Neural cell (in vitro differentiated cells): ENCODE measurements at regions not wholly inside any gene's neighbourhood (a gene's known extent, or its start where the extent isn't known, plus 50 kb on each side); places are given as distances from the start of the nearest gene placed in this dataset.

Source experiments
- H2AFZ ChIP-seq: fragments of 200-600, 300-800 bp; sonication (generic), shearing (Covaris generic); 2 replicates; pipeline ENCODE4 v1.6.0; 2014; ENCODE audit warnings: low read depth, mild to moderate bottlenecking, antibody characterized with exemption, low read length, moderate library complexity
- H3F3A ChIP-seq: fragments of 200-600 bp; shearing (Covaris generic); 2 replicates; pipeline ENCODE4 v1.6.1; 2016; ENCODE audit warnings: mild to moderate bottlenecking, moderate library complexity, mixed read lengths, antibody characterized with exemption, low read length; ENCODE audit not compliant: insufficient read depth, poor library complexity, severe bottlenecking
- H3K27ac ChIP-seq: fragments of 200-600, 300-800 bp; sonication (generic), shearing (Covaris generic); 2 replicates; pipeline ENCODE4 v1.5.1; 2014; ENCODE audit warnings: mild to moderate bottlenecking, low read length, moderate library complexity
- H3K27me3 ChIP-seq: fragments of 300-800, 200-600 bp; sonication (generic), shearing (Covaris generic); 2 replicates; pipeline ENCODE4 v1.6.0; 2014; ENCODE audit warnings: mild to moderate bottlenecking, low read depth, low read length, moderate library complexity; ENCODE audit not compliant: insufficient read depth
- H3K36me3 ChIP-seq: fragments of 300-800, 200-600 bp; sonication (generic), shearing (Covaris generic); 2 replicates; pipeline ENCODE4 v1.5.1; 2014; ENCODE audit warnings: mild to moderate bottlenecking, antibody characterized with exemption, low read length, moderate library complexity; ENCODE audit not compliant: insufficient read depth
- H3K4me2 ChIP-seq: fragments of 300-800, 200-600 bp; sonication (generic), shearing (Covaris generic); 2 replicates; pipeline ENCODE4 v1.6.0; 2014; ENCODE audit warnings: mild to moderate bottlenecking, low read length
- H3K4me3 ChIP-seq: fragments of 300-800, 200-600 bp; sonication (generic), shearing (Covaris generic); 2 replicates; pipeline ENCODE4 v1.5.1; 2014; ENCODE audit warnings: mild to moderate bottlenecking, low read length, moderate library complexity
- H3K79me2 ChIP-seq: fragments of 200-600 bp; shearing (Covaris generic); replicated peaks from 2 replicates; pipeline ENCODE4 v1.6.0; 2014; ENCODE audit warnings: mild to moderate bottlenecking, low read length, moderate library complexity; ENCODE audit not compliant: insufficient read depth
- H3K9ac ChIP-seq: fragments of 300-800, 200-600 bp; sonication (generic), shearing (Covaris generic); 2 replicates; pipeline ENCODE4 v1.6.1; 2016; ENCODE audit warnings: mild to moderate bottlenecking, low read length, mixed read lengths
- H3K9me2 ChIP-seq: fragments of 200-600 bp; shearing (Covaris generic); 2 replicates; pipeline ENCODE4 v1.6.1; 2016; ENCODE audit warnings: mild to moderate bottlenecking, low read length, mixed read lengths; ENCODE audit not compliant: insufficient read depth
- H3K9me3 ChIP-seq: fragments of 200-600, 300-800 bp; sonication (generic), shearing (Covaris generic); 2 replicates; pipeline ENCODE4 v1.6.1; 2016; ENCODE audit warnings: mild to moderate bottlenecking, mixed run types, low read length, moderate library complexity, mixed read lengths
- H4K20me1 ChIP-seq: fragments of 200-600 bp; shearing (Covaris generic); 2 replicates; pipeline ENCODE4 v1.6.1; 2016; ENCODE audit warnings: mild to moderate bottlenecking, mixed run types; ENCODE audit not compliant: insufficient read depth
- CTCF ChIP-seq: fragments of 450-650 bp; IDR thresholded peaks from 2 replicates; pipeline ENCODE4 v1.5.1; 2014; ENCODE audit warnings: antibody characterized with exemption, mild to moderate bottlenecking, moderate library complexity; ENCODE audit not compliant: poor library complexity, severe bottlenecking
- EP300 ChIP-seq: fragments of 450-650 bp; conservative IDR thresholded peaks from 2 replicates; pipeline ENCODE4 v1.6.1; 2014; ENCODE audit warnings: antibody characterized with exemption, mild to moderate bottlenecking, moderate library complexity; ENCODE audit not compliant: poor library complexity, severe bottlenecking
- EZH2 ChIP-seq: fragments of 200-600, 300-800 bp; shearing (Covaris generic), sonication (generic); IDR thresholded peaks from 2 replicates; pipeline ENCODE4 v1.6.1; 2014; ENCODE audit warnings: antibody characterized with exemption, low read length, borderline replicate concordance, mild to moderate bottlenecking; ENCODE audit not compliant: insufficient read depth, poor library complexity, severe bottlenecking
- MXI1 ChIP-seq: fragments of 450-650 bp; conservative IDR thresholded peaks from 2 replicates; pipeline ENCODE4 v1.6.1; 2014; ENCODE audit warnings: antibody characterized with exemption, mild to moderate bottlenecking; ENCODE audit not compliant: poor library complexity, severe bottlenecking
- POLR2AphosphoS5 ChIP-seq: IDR thresholded peaks from 2 replicates; pipeline ENCODE4 v1.6.1; 2012
- RAD21 ChIP-seq: fragments of 450-650 bp; conservative IDR thresholded peaks from 2 replicates; pipeline ENCODE4 v1.6.1; 2014; ENCODE audit warnings: antibody characterized with exemption, mild to moderate bottlenecking, moderate library complexity
- SMC3 ChIP-seq: fragments of 450-650 bp; conservative IDR thresholded peaks from 2 replicates; pipeline ENCODE4 v1.6.1; 2014; ENCODE audit warnings: antibody characterized with exemption, mild to moderate bottlenecking, moderate library complexity; ENCODE audit not compliant: poor library complexity
- TAF1 ChIP-seq: IDR thresholded peaks from 2 replicates; pipeline ENCODE4 v1.6.1; 2012; ENCODE audit warnings: low read depth
- TF ChIP-seq, protein P1 (sequence below): IDR thresholded peaks from 2 replicates; pipeline ENCODE4 v1.6.1; 2012; ENCODE audit warnings: borderline replicate concordance

- Histone ChIP-seq H4K20me1 (no peaks in the 10 kb centered on the region), H3K36me3 (no peaks in the 10 kb centered on the region), H3K9ac (no peak overlapping the region), H3K4me3 (no peak overlapping the region), H3K4me2 (no peak overlapping the region), H3K27ac (no peak overlapping the region), H3K27me3 (no peaks in the 10 kb centered on the region), H3K9me2 (no peaks in the 10 kb centered on the region), H3K79me2 (no peaks in the 10 kb centered on the region), H3K9me3 (no peaks in the 10 kb centered on the region), H3F3A (no peaks in the 10 kb centered on the region), H2AFZ (no peak overlapping the region)
- TF ChIP-seq EP300 = no peak
- TF ChIP-seq, protein P1, sequence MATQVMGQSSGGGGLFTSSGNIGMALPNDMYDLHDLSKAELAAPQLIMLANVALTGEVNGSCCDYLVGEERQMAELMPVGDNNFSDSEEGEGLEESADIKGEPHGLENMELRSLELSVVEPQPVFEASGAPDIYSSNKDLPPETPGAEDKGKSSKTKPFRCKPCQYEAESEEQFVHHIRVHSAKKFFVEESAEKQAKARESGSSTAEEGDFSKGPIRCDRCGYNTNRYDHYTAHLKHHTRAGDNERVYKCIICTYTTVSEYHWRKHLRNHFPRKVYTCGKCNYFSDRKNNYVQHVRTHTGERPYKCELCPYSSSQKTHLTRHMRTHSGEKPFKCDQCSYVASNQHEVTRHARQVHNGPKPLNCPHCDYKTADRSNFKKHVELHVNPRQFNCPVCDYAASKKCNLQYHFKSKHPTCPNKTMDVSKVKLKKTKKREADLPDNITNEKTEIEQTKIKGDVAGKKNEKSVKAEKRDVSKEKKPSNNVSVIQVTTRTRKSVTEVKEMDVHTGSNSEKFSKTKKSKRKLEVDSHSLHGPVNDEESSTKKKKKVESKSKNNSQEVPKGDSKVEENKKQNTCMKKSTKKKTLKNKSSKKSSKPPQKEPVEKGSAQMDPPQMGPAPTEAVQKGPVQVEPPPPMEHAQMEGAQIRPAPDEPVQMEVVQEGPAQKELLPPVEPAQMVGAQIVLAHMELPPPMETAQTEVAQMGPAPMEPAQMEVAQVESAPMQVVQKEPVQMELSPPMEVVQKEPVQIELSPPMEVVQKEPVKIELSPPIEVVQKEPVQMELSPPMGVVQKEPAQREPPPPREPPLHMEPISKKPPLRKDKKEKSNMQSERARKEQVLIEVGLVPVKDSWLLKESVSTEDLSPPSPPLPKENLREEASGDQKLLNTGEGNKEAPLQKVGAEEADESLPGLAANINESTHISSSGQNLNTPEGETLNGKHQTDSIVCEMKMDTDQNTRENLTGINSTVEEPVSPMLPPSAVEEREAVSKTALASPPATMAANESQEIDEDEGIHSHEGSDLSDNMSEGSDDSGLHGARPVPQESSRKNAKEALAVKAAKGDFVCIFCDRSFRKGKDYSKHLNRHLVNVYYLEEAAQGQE = no peak
- TF ChIP-seq MXI1 = no peak
- no peak for TF ChIP-seq TAF1
- TF ChIP-seq EZH2 = no peak
- TF ChIP-seq SMC3 = no peak
- TF ChIP-seq CTCF = no peak
- TF ChIP-seq POLR2AphosphoS5 = no peak
- no peak for TF ChIP-seq RAD21
Measured at GRCh38 chr10:33122014-33122809, 164.2 kb upstream of the ITGB1 start.

DNA sequence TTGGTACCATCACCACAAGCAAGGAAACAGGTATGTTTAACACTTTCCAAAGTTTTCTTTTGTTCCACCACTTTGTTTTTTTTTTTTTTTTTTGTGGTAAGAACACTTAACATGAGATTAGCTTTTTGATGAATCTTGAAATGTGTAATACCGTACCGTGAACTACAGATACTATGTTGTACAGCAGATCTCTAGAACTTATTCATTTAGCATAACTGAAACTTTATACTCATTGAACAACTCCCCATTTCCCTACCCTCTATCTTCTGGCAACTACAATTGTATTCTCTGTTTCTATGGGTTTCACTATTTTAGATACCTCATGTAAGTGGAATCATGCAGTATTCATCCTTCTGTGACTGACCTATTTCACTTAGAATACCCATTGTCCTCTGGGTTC lies 162.7 kb upstream of the ITGB1 start:
- no peak overlapping the region for H2AFZ ChIP-seq
- no peak overlapping the region for H3K9ac ChIP-seq
- no peaks in the 10 kb centered on the region for H4K20me1 ChIP-seq
- H3K79me2 ChIP-seq = no peaks in the 10 kb centered on the region
- H3K27ac ChIP-seq = no peak overlapping the region
- TF ChIP-seq EZH2 (no peak), RAD21 (no peak), EP300 (no peak), TAF1 (no peak), MXI1 (no peak), CTCF (no peak), SMC3 (no peak), POLR2AphosphoS5 (no peak)
- TF ChIP-seq, protein P1 = no peak
- no peak overlapping the region for H3K4me2 ChIP-seq
- no peaks in the 10 kb centered on the region for H3F3A ChIP-seq
- H3K9me2 ChIP-seq = no peaks in the 10 kb centered on the region
- H3K36me3 ChIP-seq = no peaks in the 10 kb centered on the region
- H3K9me3 ChIP-seq = no peaks in the 10 kb centered on the region
- no peaks in the 10 kb centered on the region for H3K27me3 ChIP-seq
- no peak overlapping the region for H3K4me3 ChIP-seq
